ENCODE measurements at regions not wholly inside any gene's neighbourhood (a gene's known extent, or its start where the extent isn't known, plus 50 kb on each side); places are given as distances from the start of the nearest gene placed in this dataset.

- TF ChIP-seq CTCF (IDR thresholded peaks at IDR 0.05; ENCODE audit: low read depth, low read length) (no peak), EZH2phosphoT487 (IDR thresholded peaks at IDR 0.05; ENCODE audit: low read depth) (no peak)
Measured at GRCh38 chr2:9772035-9772998, 71.0 kb upstream of the TAF1B start.
